IPS-NIHi11 (cell line): ENCODE measurements at regions not wholly inside any gene's neighbourhood (a gene's known extent, or its start where the extent isn't known, plus 50 kb on each side); places are given as distances from the start of the nearest gene placed in this dataset.

Experiments used
- DNase-seq: peaks from one replicate; pipeline ENCODE4 v3.0.0; 2012; ENCODE audit warnings: mixed read lengths, low spot score

- DNase-seq = no peak
Observed at GRCh38 chr4:181503687-181504390, 739.4 kb upstream of the TENM3 start.

GRCh38 chr4:181504924-181505323 lies 738.3 kb upstream of the TENM3 start:
- DNase-seq = no peak

GRCh38 chr4:181507180-181507835 lies 735.9 kb upstream of the TENM3 start:
- no peak for DNase-seq

- DNase-seq = peak; percentile 23
Observed at GRCh38 chr4:181507938-181508337, 735.3 kb upstream of the TENM3 start.

GRCh38 chr4:181508601-181509000 lies 734.6 kb upstream of the TENM3 start:
- DNase-seq = no peak

GRCh38 chr4:181509073-181509472 lies 734.1 kb upstream of the TENM3 start:
- DNase-seq = no peak

GRCh38 chr4:181517491-181517890 lies 725.7 kb upstream of the TENM3 start:
- no peak for DNase-seq

- DNase-seq = no peak
Observed at GRCh38 chr4:181520790-181521189, 722.4 kb upstream of the TENM3 start.

GRCh38 chr4:181523973-181524372 lies 719.2 kb upstream of the TENM3 start:
- no peak for DNase-seq

GRCh38 chr4:181524499-181524898 lies 718.7 kb upstream of the TENM3 start:
- DNase-seq = no peak

GRCh38 chr4:181525634-181526033 lies 717.6 kb upstream of the TENM3 start:
- no peak for DNase-seq

- DNase-seq = peak; percentile 71
Observed at GRCh38 chr4:181528570-181529184, 714.5 kb upstream of the TENM3 start.

- no peak for DNase-seq
Observed at GRCh38 chr4:181529537-181529936, 713.7 kb upstream of the TENM3 start.

GRCh38 chr4:181536196-181536746 lies 706.9 kb upstream of the TENM3 start:
- DNase-seq = no peak

- no peak for DNase-seq
Observed at GRCh38 chr4:181536811-181537434, 706.3 kb upstream of the TENM3 start.

- no peak for DNase-seq
Observed at GRCh38 chr4:181538431-181538830, 704.8 kb upstream of the TENM3 start.

GRCh38 chr4:181541396-181541795 lies 701.8 kb upstream of the TENM3 start:
- no peak for DNase-seq

GRCh38 chr4:181548873-181549575 lies 694.2 kb upstream of the TENM3 start:
- DNase-seq = no peak

- DNase-seq = no peak
Observed at GRCh38 chr4:181549576-181550188, 693.5 kb upstream of the TENM3 start.

- no peak for DNase-seq
Observed at GRCh38 chr4:181550381-181550780, 692.8 kb upstream of the TENM3 start.

- DNase-seq = no peak
Observed at GRCh38 chr4:181559637-181560036, 683.6 kb upstream of the TENM3 start.

GRCh38 chr4:181562399-181562798 lies 680.8 kb upstream of the TENM3 start:
- DNase-seq = no peak
